ENCODE measurements at regions not wholly inside any gene's neighbourhood (a gene's known extent, or its start where the extent isn't known, plus 50 kb on each side); places are given as distances from the start of the nearest gene placed in this dataset.
"Not testable (repeated sequence)": the region's sequence is repeated elsewhere in the genome, so short reads cannot be mapped to it uniquely, and the experiment has no call there.

GRCh38 chr2:132034646-132035045 is 127.1 kb downstream of the ANKRD30BL start:
- intact Hi-C loops (cut with DNase I; ENCODE audit: low total_unique reads): no loop called here
- H3K27me3 ChIP-seq: no peaks in the 10 kb centered on the region
- H3K36me3 ChIP-seq (ENCODE audit: low read depth, missing control alignments): no peaks in the 10 kb centered on the region
- H3K4me3 ChIP-seq: no peak overlapping the region
- no peaks in the 10 kb centered on the region for H3K9me3 ChIP-seq
- no peak overlapping the region for H3K27ac ChIP-seq
- TF ChIP-seq POLR2A (IDR thresholded peaks at IDR 0.05): no peak
- TF ChIP-seq, protein P1, sequence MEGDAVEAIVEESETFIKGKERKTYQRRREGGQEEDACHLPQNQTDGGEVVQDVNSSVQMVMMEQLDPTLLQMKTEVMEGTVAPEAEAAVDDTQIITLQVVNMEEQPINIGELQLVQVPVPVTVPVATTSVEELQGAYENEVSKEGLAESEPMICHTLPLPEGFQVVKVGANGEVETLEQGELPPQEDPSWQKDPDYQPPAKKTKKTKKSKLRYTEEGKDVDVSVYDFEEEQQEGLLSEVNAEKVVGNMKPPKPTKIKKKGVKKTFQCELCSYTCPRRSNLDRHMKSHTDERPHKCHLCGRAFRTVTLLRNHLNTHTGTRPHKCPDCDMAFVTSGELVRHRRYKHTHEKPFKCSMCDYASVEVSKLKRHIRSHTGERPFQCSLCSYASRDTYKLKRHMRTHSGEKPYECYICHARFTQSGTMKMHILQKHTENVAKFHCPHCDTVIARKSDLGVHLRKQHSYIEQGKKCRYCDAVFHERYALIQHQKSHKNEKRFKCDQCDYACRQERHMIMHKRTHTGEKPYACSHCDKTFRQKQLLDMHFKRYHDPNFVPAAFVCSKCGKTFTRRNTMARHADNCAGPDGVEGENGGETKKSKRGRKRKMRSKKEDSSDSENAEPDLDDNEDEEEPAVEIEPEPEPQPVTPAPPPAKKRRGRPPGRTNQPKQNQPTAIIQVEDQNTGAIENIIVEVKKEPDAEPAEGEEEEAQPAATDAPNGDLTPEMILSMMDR (IDR thresholded peaks at IDR 0.05): no peak
- WGBS, 2 donors: 69 to 94% methylated on average over 2 of the region's 2 CpGs
- no peaks in the 10 kb centered on the region for H3K4me1 ChIP-seq
- no peak for DNase-seq

- DNase-seq: no peak
- H3K27ac ChIP-seq: no peak overlapping the region
- H3K27me3 ChIP-seq: no peaks in the 10 kb centered on the region
- intact Hi-C loops (cut with DNase I; ENCODE audit: low total_unique reads): no loop called here
- 77% methylated on average over 2 of the region's 2 CpGs for WGBS, 2 donors
- TF ChIP-seq, protein P1 (IDR thresholded peaks at IDR 0.05): no peak
- TF ChIP-seq POLR2A (IDR thresholded peaks at IDR 0.05): no peak
- H3K36me3 ChIP-seq (ENCODE audit: low read depth, missing control alignments): no peaks in the 10 kb centered on the region
- no peaks in the 10 kb centered on the region for H3K9me3 ChIP-seq
- H3K4me1 ChIP-seq: no peaks in the 10 kb centered on the region
- no peak overlapping the region for H3K4me3 ChIP-seq
Observed at GRCh38 chr2:132033949-132034348, 127.8 kb downstream of the ANKRD30BL start.

GRCh38 chr2:132033365-132033764 is 128.4 kb downstream of the ANKRD30BL start:
- TF ChIP-seq POLR2A (IDR thresholded peaks at IDR 0.05): no peak
- TF ChIP-seq, protein P1 (IDR thresholded peaks at IDR 0.05): no peak
- H3K27ac ChIP-seq: no peak overlapping the region
- H3K9me3 ChIP-seq: no peaks in the 10 kb centered on the region
- no peaks in the 10 kb centered on the region for H3K27me3 ChIP-seq
- H3K36me3 ChIP-seq (ENCODE audit: low read depth, missing control alignments): no peaks in the 10 kb centered on the region
- H3K4me1 ChIP-seq: no peaks in the 10 kb centered on the region
- 87% methylated on average over 2 of the region's 2 CpGs for WGBS, 2 donors
- intact Hi-C loops (cut with DNase I; ENCODE audit: low total_unique reads): no loop called here
- DNase-seq: no peak
- no peak overlapping the region for H3K4me3 ChIP-seq

GRCh38 chr2:132012046-132012445 is 149.7 kb downstream of the ANKRD30BL start:
- WGBS, 2 donors: 55 to 57% methylated on average over 1 of the region's 1 CpG
- H3K9me3 ChIP-seq; intact Hi-C loops (cut with DNase I; ENCODE audit: low total_unique reads); H3K27ac ChIP-seq; H3K27me3 ChIP-seq; H3K4me3 ChIP-seq; DNase-seq; H3K36me3 ChIP-seq (ENCODE audit: low read depth, missing control alignments); H3K4me1 ChIP-seq: not testable (repeated sequence)

DNA sequence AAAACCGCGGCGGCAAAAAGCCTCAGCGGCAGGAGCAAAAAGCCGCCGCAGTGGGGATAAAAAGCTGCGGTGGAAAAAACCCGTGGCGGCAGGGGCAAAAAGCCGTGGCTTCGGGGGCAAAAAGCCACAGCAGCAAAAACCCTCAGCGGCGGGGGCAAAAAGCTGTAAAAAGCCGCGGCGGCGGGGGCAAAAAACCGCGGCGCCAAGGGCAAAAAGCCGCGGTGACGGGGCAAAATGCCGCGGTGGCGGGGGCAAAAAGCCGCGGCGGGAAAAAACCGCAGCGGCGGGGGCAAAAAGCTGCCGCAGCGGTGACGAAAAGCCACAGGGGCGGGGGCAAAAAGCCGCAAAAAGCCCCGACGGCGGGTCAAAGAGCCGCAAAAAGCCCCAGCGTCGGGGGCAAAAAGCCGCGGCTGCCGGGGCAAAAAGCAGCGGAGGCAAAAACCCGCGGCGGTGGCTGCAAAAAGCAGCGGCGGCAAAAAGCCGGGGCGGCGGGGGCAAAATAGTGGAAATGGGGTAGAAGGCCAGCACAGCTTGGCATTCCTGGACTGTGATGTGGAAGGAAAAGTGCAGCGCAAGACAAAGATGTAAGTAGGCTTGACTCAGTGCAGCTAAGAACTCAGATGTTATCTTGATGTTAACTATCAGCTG is 151.8 kb downstream of the ANKRD30BL start:
- H3K27me3 ChIP-seq: no peaks in the 10 kb centered on the region
- peak overlapping the region; percentile 36 to 56 for H3K4me3 ChIP-seq
- no peaks in the 10 kb centered on the region for H3K36me3 ChIP-seq (ENCODE audit: low read depth, missing control alignments)
- H3K27ac ChIP-seq: peak overlapping the region; percentile 54 to 65
- DNase-seq: peak; percentile 15
- intact Hi-C loops (cut with DNase I; ENCODE audit: low total_unique reads): no loop called here
- H3K9me3 ChIP-seq: no peaks in the 10 kb centered on the region
- 4 to 5% methylated on average over 46 to 56 of the region's 56 CpGs for WGBS, 2 donors
- TF ChIP-seq POLR2A (IDR thresholded peaks at IDR 0.05): no peak
- peaks cover 3% of the 10 kb centered on the region for H3K4me1 ChIP-seq

All from testis (tissue), 2 donors.